IMR-90 (cell line): ENCODE measurements at regions not wholly inside any gene's neighbourhood (a gene's known extent, or its start where the extent isn't known, plus 50 kb on each side); places are given as distances from the start of the nearest gene placed in this dataset.
A peak's percentile ranks its signal among the peaks of the same experiment; 100 is the strongest.

Experiments used
- ATAC-seq: fragments of 200-7000 bp; cut with Tn5 transposase; 2 replicates; pipeline ENCODE4 v1.9.1; 2020; ENCODE audit warnings: low read depth, mild to moderate bottlenecking, moderate library complexity
- BruUV-seq: library from RNA; stranded (reverse); fragments of 400-500 nt; replicated peaks from 2 replicates; lab custom pipeline; 2021; lab: Mats Ljungman, UMichigan
- CTCF ChIA-PET: fragments of 300-600 bp; formaldehyde crosslinking; extraction: SDS; loops from one replicate; lab custom pipeline; 2021; ENCODE audit warnings: antibody characterized with exemption; lab: Yijun Ruan, JAX
- POLR2A ChIA-PET: fragments of 300-600 bp; sonication (Branson Sonifier 250); formaldehyde crosslinking; loops from one replicate; lab custom pipeline; 2022; ENCODE audit warnings: antibody characterized with exemption; ENCODE audit not compliant: unreplicated experiment; lab: Charles Lee
- DNase-seq: peaks from one replicate; pipeline ENCODE4 v3.0.0; 2013
- H2AFZ ChIP-seq: replicated peaks from 2 replicates; pipeline ENCODE3; 2013; ENCODE audit warnings: low read length, mild to moderate bottlenecking; ENCODE audit not compliant: poor library complexity
- H2AK5ac ChIP-seq: 2 replicates; pipeline ENCODE4 v1.6.1; 2013; ENCODE audit warnings: low read depth, low read length, inconsistent platforms
- H2AK9ac ChIP-seq: replicated peaks from 2 replicates; pipeline ENCODE3; 2013; ENCODE audit warnings: mild to moderate bottlenecking, low read depth, low read length, moderate library complexity; ENCODE audit not compliant: poor library complexity
- H2BK120ac ChIP-seq: 2 replicates; pipeline ENCODE4 v1.6.1; 2013; ENCODE audit warnings: low read depth, low read length, inconsistent platforms
- H2BK15ac ChIP-seq: 3 replicates; pipeline ENCODE4 v1.6.1; 2013; ENCODE audit warnings: low read depth, low read length, inconsistent platforms
- H2BK20ac ChIP-seq: 2 replicates; pipeline ENCODE4 v1.6.1; 2013; ENCODE audit warnings: low read depth, mild to moderate bottlenecking, inconsistent platforms, low read length, moderate library complexity
- H2BK5ac ChIP-seq: 2 replicates; pipeline ENCODE4 v1.6.1; 2013; ENCODE audit warnings: mild to moderate bottlenecking, low read depth, low read length, inconsistent platforms; ENCODE audit not compliant: poor library complexity, severe bottlenecking
- H3K14ac ChIP-seq: replicated peaks from 2 replicates; pipeline ENCODE4 v1.6.1; 2013; ENCODE audit warnings: low read depth, low read length, inconsistent platforms
- H3K18ac ChIP-seq: 2 replicates; pipeline ENCODE4 v1.6.1; 2013; ENCODE audit warnings: low read depth, low read length, control low read depth
- H3K23ac ChIP-seq: 2 replicates; pipeline ENCODE4 v1.6.1; 2013; ENCODE audit warnings: low read depth, low read length, inconsistent platforms
- H3K27ac ChIP-seq: 2 replicates; pipeline ENCODE4 v1.5.1; 2013; ENCODE audit warnings: mild to moderate bottlenecking, control low read depth, low read length; ENCODE audit not compliant: insufficient read depth
- H3K27me3 ChIP-seq: 2 replicates; pipeline ENCODE4 v1.6.1; 2013; ENCODE audit warnings: low read length; ENCODE audit not compliant: control insufficient read depth, insufficient read depth
- H3K36me3 ChIP-seq: 2 replicates; pipeline ENCODE4 v1.6.1; 2013; ENCODE audit warnings: low read length, mixed read lengths; ENCODE audit not compliant: control insufficient read depth, insufficient read depth
- H3K4ac ChIP-seq: 2 replicates; pipeline ENCODE4 v1.6.1; 2013; ENCODE audit warnings: low read depth, low read length, inconsistent platforms
- H3K4me1 ChIP-seq: 2 replicates; pipeline ENCODE4 v1.6.1; 2013; ENCODE audit warnings: low read length, mixed read lengths; ENCODE audit not compliant: control insufficient read depth, insufficient read depth
- H3K4me2 ChIP-seq: 2 replicates; pipeline ENCODE4 v1.6.1; 2013; ENCODE audit warnings: low read depth, mild to moderate bottlenecking, control low read depth, low read length, moderate library complexity
- H3K4me3 ChIP-seq: 2 replicates; pipeline ENCODE4 v1.5.1; 2013; ENCODE audit warnings: low read depth, mild to moderate bottlenecking, control low read depth, low read length, moderate library complexity; ENCODE audit not compliant: insufficient read depth
- H3K56ac ChIP-seq: 2 replicates; pipeline ENCODE4 v1.6.1; 2013; ENCODE audit warnings: low read length, inconsistent platforms; ENCODE audit not compliant: insufficient read depth; ENCODE audit errors: extremely low read depth
- H3K79me1 ChIP-seq, 2 experiments: 2 replicates each; pipeline ENCODE4 v1.6.1; 2013; ENCODE audit warnings: low read length in 2 of 2, inconsistent platforms in 1 of 2, low read depth in 1 of 2
- H3K9ac ChIP-seq: 2 replicates; pipeline ENCODE4 v1.6.1; 2013; ENCODE audit warnings: low read depth, low read length, control low read depth
- H3K9me1 ChIP-seq: 2 replicates; pipeline ENCODE4 v1.6.1; 2013; ENCODE audit warnings: low read length, inconsistent platforms; ENCODE audit not compliant: insufficient read depth
- H3K9me3 ChIP-seq: 2 replicates; pipeline ENCODE4 v1.6.1; 2013; ENCODE audit warnings: low read length; ENCODE audit not compliant: control insufficient read depth, insufficient read depth
- H4K20me1 ChIP-seq: 2 replicates; pipeline ENCODE4 v1.6.1; 2013; ENCODE audit warnings: low read length, inconsistent platforms; ENCODE audit not compliant: insufficient read depth
- H4K5ac ChIP-seq: 2 replicates; pipeline ENCODE4 v1.6.1; 2013; ENCODE audit warnings: mild to moderate bottlenecking, low read depth, low read length, control low read depth
- H4K8ac ChIP-seq, 2 experiments: 2 replicates each; pipeline ENCODE4 v1.6.1; 2013; ENCODE audit warnings: low read depth in 2 of 2, low read length in 2 of 2, control low read depth in 1 of 2, inconsistent platforms in 1 of 2
- H4K91ac ChIP-seq: 2 replicates; pipeline ENCODE4 v1.6.1; 2013; ENCODE audit warnings: low read depth, low read length, inconsistent platforms; ENCODE audit not compliant: insufficient read depth
- BHLHE40 ChIP-seq: fragments of 150-350 bp; IDR thresholded peaks from 2 replicates; pipeline ENCODE4 v1.6.1; 2016; ENCODE audit warnings: mild to moderate bottlenecking, low read depth, low read length
- FOS ChIP-seq: fragments of 150-350 bp; IDR thresholded peaks from 2 replicates; pipeline ENCODE4 v1.6.1; 2016; ENCODE audit warnings: low read depth, low read length
- MXI1 ChIP-seq: IDR thresholded peaks from 2 replicates; pipeline ENCODE4 v1.6.1; 2012; ENCODE audit warnings: low read depth, mild to moderate bottlenecking, low read length, moderate library complexity, borderline replicate concordance
- WGBS, 2 experiments: methylation state at CpG; one replicate each; pipeline versions ENCODE4 v1.1.5 to v1.1.7; 2013; ENCODE audit warnings: missing lambda C conversion rate in 2 of 2; ENCODE audit not compliant: insufficient read length in 1 of 2; ENCODE audit errors: extremely low coverage in 2 of 2; 5-methylcytosine and 5-hydroxymethylcytosine counted together
- dilution Hi-C: fragments of 300-500 bp; cut with HindIII; formaldehyde crosslinking; loops from one replicate; pipeline ENCODE4 v1.14.3; 2018; ENCODE audit warnings: low sequenced_read_pairs; ENCODE audit not compliant: unreplicated experiment
- in situ Hi-C: fragments of 300-500 bp; cut with MboI; formaldehyde crosslinking; loops from 3 replicates; pipeline ENCODE4 v1.14.3; 2019; ENCODE audit warnings: low sequenced_read_pairs, inconsistent platforms, mixed read lengths
- intact Hi-C: fragments of 100-400 bp; cut with micrococcal nuclease; formaldehyde crosslinking; loops from 2 replicates; pipeline ENCODE4 v1.10.0; 2022

DNA sequence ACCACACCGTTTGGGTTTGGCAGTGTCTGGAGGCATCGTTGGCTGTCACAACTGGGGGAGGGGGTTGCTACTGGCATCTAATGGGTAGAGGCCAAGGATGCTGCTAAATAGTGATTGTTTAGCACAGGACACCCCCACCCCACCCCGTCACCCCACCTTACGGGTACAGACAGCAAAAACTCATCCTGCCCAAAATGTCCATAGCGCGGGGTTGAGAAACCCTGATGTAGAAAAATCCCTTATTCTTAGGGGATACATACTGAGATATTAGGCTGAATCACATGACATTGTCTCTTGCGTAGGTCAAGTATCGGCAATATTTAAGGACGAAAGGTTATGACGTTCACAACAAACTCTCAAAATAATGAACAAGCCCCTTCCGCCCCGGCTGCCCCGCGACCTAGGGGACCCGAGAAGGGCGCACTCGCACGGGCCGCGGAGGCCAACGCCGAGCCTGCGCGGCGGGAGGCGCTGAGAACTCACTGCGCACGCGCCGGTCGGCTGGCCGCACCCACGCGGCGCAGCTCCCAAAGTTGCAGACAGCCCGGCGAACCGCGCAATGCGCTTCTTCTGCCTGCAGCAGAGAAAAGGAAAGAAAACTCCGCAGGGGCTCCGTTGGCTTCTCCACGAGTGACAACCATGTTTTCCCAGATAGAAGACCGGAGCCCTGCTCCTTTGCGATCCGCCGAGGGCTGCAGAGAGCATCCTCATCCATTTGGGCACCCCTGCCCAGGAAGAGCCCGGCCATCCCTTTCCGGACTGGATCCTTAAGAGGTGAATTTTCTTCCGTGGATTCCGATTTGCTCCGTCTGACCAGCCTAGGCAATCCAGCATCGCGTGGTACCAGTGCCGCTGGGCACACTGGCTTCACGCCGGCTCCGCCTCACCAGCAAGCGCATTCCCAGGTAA is 136.8 kb upstream of the CCDC54 start:
- peak overlapping the region; percentile 74 for H3K18ac ChIP-seq
- H3K27ac ChIP-seq = peak overlapping the region; percentile 48
- H4K20me1 ChIP-seq = no peaks in the 10 kb centered on the region
- POLR2A ChIA-PET = no interaction called here
- peak overlapping the region; percentile 43 for H2AK5ac ChIP-seq
- H3K56ac ChIP-seq = peak overlapping the region; percentile 81; the same call in 1 of the 2 replicates
- H3K4me3 ChIP-seq = peak overlapping the region; percentile 88
- H2BK5ac ChIP-seq = peak overlapping the region; percentile 80
- H3K14ac ChIP-seq = peak overlapping the region; percentile 86
- H3K9me1 ChIP-seq = no peaks in the 10 kb centered on the region
- peak overlapping the region; percentile 71 for H3K9ac ChIP-seq
- H3K27me3 ChIP-seq = no peaks in the 10 kb centered on the region
- in situ Hi-C loops = loop anchor here (25.0 kb wide), 1 partner anchor 972 kb away; the partner anchor contains the start of gene IFT57
- peak overlapping the region; percentile 69; the same call in 1 of the 3 replicates for H2BK15ac ChIP-seq
- H2AFZ ChIP-seq = peak overlapping the region; percentile 84
- intact Hi-C loops = loop anchor here (1.0 kb wide), 1 partner anchor 285 kb away; no protein-coding TSS in a partner anchor
- H4K8ac ChIP-seq = peak overlapping the region; percentile 89 to 98
- TSS peak; percentile 45 for BruUV-seq
- DNase-seq = peak; percentile 75
- no peaks in the 10 kb centered on the region for H3K9me3 ChIP-seq
- peak overlapping the region; percentile 82 for H2BK120ac ChIP-seq
- H3K4me1 ChIP-seq = no peaks in the 10 kb centered on the region; the same call in 1 of the 2 replicates
- peak overlapping the region; percentile 92 for H3K23ac ChIP-seq
- H2AK9ac ChIP-seq = no peak overlapping the region
- peaks cover 2% of the 10 kb centered on the region; the same call in 1 of the 2 replicates for H3K36me3 ChIP-seq
- peak; percentile 93 for ATAC-seq
- TF ChIP-seq FOS (no peak), BHLHE40 (peak; percentile 72), MXI1 (peak; percentile 90; the same call in 1 of the 2 replicates)
- H3K4me2 ChIP-seq = peak overlapping the region; percentile 96
- dilution Hi-C loops = no loop called here
- H3K4ac ChIP-seq = peak overlapping the region; percentile 83
- peak overlapping the region; percentile 92 for H4K5ac ChIP-seq
- 0% methylated on average over 4 of the region's 59 CpGs; no CpG with 5 or more reads in 1 of the 2 experiments for WGBS, 2 experiments
- peak overlapping the region; percentile 74 for H4K91ac ChIP-seq
- peak overlapping the region; percentile 6; the same call in 1 of the 2 replicates for H2BK20ac ChIP-seq
- CTCF ChIA-PET = interaction anchor here (1.0 kb wide), 1 partner anchor 31 kb away, joined by 3 read pairs; no protein-coding TSS in a partner anchor
- H3K79me1 ChIP-seq = peaks cover 12 to 37% of the 10 kb centered on the region in 2 experiments
